Hematopoietic multipotent progenitor cell treated with erythropoietin and hydrocortisone succinate and interleukin-3 and kit ligand, for 4 days (in vitro differentiated cells): ENCODE measurements at regions not wholly inside any gene's neighbourhood (a gene's known extent, or its start where the extent isn't known, plus 50 kb on each side); places are given as distances from the start of the nearest gene placed in this dataset.
"Not testable (repeated sequence)": the region's sequence is repeated elsewhere in the genome, so short reads cannot be mapped to it uniquely, and the experiment has no call there.

Experiments used
- DNase-seq: peaks from one replicate; pipeline ENCODE4 v3.0.0-alpha.2; 2015

DNA sequence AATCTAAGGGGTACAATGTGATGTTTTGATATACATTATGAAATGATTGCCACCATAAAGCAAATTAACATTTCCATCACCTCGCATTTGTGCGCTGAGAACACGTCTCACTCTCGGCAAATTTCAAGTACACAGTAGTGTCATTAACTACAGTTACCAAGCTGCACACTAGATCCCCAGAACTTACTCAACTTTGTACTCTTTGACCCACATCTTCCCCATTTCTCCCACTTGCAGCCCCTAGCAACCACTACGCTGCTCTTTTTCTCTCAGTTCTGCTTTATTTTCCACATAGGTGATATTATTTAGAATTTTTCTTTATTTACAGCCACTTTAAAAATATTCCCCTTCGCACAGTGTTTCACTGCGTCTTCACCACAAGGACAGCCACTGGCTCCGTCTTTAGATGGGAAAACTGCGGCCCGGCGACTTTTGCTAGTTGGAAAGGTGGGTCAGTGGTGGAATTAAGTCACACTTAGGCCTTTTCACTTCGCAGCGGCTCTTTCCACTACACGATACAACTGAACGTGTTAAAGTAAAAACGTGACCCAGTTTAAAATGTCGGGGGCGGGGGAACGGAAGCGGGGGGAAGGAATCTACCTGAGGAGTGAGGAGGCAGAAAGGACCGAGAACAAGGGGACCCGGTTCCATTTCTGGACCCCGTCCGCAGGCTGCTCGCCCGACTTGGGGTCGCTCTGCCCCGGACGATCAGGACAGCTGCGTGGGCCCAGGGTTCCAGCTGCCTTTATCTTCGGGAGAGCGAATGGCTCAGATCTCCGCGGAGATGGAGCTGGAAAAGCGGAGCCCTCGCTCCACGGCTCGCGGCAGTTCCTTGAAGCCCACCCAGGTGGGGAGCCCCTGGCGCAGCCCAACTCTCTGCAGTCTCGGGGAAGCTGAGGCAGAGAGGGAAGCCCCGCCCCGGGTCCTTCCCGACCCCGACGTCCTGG, 486.1 kb downstream of the UQCRFS1 start:
- peak; percentile 8 for DNase-seq

DNA sequence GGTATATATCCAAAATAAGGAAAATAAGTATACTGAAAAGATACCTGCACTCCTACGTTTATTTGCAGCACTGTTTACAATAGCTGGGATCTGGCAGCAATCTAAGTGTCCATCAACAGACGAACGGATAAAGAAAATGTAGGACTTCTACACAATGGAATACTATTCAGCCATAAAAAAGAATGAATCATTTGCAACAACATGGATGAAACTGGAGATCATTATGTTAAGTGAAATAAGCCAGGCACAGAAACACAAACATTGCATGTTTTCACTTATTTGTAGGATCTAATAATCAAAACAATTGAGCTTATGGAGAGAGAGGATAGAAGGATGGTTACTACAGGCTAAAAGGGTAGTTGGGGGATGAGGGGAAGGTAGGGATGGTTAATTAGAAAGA, 494.0 kb downstream of the UQCRFS1 start:
- no peak for DNase-seq

DNA sequence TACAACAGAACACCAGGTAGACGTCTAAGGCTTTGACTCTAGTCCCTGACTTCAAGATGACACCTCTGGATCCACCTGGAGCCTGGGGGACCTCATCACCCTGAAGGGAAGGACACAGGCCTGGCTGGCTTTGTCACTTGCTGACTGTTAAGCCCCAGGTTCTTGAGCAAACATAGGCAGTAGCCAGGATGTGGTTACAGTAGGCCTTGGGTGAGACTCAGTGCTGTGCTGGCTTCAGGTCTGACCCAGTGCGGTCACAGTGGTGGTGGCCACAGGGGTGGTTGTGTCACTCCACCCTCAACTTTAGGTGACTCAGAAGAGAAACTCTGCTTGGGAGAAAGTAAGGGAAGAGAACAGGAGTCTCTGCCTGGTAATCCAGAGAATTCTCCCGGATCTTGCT, 497.8 kb downstream of the UQCRFS1 start:
- DNase-seq, result no peak

DNA sequence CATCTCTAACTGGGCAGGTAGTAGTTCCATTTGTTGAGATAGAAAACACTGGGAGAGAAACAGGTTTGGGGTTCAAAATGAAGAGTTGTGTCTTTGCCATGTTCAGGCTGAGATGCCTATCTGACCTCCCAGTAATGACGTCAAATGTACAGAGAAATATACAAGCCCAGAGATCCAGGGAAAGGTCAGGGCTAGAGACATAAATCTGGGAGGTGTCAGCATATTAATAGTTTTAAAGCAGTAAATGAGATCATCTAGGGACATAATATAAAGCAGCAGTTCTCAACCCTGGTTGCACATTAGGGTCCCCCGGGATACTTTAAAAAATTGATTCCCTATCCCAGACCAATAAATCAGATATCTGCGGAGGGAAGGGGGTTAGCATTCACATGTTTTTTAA, 501.5 kb downstream of the UQCRFS1 start:
- DNase-seq, result no peak

DNA sequence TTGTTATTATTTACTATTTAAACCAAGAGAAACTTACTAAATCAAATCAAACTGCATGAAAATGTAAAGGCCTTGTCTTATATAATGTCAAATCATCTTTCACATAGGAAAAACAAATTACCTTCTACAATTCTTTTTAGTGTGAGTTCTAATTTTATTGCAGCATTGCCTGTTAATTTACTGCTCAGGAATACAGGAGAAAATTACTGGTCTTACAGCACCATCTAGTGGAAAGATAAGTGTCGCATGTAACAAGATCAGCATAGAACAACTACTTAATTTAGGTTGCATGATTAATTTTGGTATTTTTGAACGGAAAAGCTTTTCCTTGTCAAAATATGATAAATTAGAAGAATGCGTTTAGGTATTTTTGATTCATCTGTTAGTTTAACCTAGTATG, 502.7 kb downstream of the UQCRFS1 start:
- DNase-seq, result peak; percentile 81

DNA sequence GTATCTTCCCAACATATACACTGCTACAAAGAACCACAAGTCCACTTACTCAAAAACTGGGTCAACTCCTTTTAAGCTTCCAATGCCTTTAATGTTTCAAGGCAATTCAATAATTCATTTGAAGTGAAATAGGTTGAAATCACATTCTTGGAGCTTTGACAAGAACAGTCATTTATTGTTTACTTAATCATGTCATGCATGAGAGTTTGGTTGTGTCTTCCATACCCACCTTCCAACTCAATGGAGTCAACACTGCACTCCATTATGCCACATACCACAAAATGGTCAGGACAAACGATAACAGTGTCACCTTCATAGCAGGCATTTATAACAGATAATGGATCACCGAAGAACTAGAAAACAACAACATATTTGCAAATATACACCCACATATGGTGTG, 506.3 kb downstream of the UQCRFS1 start:
- no peak for DNase-seq

DNA sequence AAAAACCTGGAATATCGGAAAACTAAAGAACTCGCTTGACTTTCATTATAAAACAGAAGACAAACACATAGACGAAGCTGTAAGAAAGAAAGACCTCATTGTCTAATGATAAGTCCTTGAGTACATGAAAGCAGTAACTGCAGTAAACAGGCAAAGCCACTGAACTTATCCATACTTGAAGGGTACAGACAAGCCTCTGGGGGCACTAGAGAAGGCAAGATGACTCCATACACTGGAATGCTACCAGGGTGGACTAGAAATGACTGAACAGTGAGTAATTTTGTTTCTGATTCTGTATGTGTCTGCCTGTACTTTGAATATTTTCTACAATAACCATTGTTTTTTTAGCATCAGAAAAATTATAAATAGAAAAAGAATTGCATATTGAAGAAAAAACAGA, 507.9 kb downstream of the UQCRFS1 start:
- peak; percentile 15 for DNase-seq

DNA sequence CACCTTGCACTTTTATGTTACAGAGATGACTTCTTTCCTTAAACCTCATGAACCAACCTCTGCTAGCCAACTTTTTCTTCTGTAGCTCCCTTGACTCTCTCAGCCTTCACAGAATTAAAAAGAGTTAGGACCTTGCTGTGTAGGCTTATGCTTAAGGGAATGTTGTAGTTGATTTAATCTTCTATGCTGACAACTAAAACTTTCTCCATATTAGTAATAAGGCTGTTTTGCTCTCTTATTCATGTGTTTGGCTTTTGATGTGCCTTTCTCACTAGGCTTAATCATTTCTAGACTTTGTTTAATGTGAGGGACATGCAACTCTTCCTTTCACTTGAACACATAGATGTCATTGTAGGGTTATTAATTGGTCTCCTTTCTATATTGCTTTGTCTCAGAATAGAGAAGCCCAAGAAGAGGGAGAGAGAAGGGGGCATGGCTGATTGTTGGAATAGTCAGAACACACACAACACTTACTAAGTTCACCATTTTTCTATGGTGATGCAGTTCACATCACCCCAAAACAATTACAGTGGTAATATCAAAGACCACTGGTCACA, 509.5 kb downstream of the UQCRFS1 start:
- DNase-seq, result no peak

DNA sequence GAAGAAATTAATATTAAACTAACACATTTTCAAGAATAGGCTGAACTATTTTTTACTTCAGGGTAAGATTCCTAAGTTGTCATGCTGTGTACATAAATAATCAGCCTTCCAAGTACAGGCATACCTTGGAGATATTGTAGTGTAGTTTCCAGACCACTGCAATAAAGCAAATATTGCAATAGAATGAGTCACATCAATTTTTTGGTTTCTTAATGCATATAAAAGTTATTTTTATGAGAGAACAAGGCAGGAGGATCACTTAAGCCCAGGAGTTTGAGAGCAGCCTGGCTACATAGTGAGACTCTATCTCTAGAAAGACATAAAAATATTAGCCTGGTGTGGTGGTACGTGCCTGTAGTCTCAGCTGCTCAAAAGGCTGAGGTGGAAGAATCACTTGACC, 511.5 kb downstream of the UQCRFS1 start:
- no peak for DNase-seq

DNA sequence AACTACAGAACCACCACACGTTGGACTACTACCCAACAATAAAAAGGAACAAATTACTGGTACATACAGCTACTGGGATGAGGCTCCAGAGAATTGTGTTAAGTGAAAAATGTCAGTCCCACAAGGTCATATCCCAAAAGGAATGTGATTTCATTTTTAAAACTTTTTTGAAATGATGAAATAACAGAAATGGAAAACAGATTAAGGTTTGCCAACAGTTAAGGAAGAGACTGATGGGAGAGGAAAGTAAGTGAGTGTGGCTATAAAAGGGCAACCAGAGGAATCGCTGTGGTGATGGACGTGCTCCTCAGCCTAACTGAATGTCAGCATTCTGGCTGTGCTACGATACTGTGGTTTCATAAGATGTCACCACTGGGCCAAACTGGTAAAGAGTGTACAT, 512.8 kb downstream of the UQCRFS1 start:
- no peak for DNase-seq

DNA sequence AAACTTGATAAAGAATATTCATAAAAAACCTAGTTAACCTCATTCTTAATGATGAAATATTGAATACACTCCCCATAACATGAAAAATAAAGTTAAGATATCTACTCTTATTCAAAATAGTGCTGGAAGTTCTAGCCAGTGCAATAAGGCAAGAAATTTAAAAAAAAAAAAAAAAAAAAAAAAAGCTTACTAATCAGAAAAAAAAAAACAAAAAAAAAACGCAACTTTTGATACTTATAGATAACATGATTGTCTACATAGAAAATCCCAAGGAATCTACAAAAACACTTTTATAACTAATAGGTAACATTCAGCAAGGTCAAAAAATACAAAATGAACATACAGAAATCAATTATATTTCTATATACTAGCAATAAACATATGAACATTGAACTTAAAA, 515.6 kb downstream of the UQCRFS1 start:
- DNase-seq, result no peak

DNA sequence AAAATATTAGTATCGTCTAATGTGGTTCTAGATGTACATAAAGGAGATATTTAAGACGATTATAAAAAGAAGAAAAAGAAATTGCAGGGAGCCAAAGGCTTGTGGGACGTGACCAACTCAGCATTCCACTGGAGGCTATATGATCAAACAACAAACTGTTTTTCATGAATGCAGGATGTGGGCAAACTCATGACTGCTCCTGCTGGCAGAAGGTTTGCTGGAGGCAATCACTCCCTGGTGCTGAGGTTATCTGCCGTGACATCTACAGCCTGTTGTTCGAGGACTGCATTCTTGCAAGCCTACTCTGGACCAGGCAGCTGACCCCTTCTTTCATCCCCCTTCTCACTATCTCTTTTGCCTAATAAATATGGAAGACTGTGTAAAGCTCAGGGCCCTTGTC, 518.1 kb downstream of the UQCRFS1 start:
- DNase-seq, result no peak

DNA sequence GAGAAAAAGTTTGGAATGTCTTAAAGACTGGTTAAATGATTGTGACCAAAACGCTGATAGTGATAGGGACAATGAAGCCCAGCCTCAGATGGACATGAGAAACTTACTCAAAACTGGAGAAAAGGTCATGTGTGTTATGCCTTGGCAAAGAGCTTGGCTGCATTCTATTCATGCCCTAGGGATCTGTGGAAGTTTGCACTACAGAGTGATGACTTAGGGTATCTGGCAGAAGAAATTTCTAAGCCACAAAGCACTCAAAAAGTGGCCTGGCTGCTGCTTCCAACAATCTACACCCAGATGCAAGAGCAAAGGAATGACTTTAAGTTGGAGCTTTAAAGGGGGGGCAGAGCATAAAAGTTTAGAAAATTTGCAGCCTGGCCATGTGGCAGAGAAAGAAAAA, 521.3 kb downstream of the UQCRFS1 start:
- DNase-seq, result no peak

DNA sequence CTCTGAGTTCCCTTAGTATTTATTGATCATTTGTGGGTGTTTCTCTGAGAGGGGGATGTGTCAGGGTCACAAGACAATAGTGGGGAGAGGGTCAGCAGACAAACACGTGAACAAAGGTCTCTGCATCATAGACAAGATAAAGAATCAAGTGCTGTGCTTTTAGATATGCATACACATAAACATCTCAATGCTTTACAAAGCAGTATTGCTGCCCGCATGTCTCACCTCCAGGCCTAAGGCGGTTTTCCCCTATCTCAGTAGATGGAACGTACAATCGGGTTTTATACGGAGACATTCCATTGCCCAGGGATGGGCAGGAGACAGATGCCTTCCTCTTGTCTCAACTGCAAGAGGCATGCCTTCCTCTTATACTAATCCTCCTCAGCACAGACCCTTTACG, 523.5 kb downstream of the UQCRFS1 start:
- DNase-seq, result not testable (repeated sequence)

DNA sequence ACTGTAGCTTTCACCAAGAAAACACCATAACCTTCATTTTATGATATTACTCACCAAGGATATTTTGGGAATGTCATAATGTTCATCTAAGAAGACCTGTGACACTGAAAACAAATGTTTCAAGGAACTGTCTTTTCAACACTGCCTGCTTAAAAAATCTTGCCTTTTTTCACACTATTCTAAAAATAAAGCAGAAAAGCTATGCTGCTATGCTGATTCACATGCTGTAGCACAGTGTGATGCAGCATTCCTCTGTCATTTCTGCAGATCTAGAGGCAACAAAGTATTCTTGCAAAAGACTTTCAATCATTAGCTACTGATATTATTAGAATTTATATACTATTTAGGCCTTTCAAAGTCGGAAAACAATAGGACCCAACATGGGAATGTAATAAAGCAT, 525.7 kb downstream of the UQCRFS1 start:
- DNase-seq, result no peak

DNA sequence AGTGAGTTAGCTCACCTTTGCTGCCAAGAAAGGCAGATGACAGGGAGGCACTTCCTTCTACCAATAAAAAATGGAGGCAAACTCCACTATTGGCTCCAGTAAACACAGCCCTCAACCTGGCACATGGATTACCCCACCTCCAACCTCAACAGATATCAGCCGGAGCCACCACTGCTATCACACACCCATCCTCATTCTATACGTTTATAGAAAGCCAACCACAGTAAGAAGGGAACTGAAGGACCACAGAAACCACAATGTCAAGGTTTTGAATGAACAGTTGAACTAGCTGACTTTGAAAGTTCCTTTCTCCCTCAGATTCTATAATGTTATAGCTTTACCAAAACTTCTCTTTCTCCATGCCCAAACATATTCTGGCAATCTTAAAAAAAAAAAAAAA, 526.2 kb downstream of the UQCRFS1 start:
- peak; percentile 60 for DNase-seq

DNA sequence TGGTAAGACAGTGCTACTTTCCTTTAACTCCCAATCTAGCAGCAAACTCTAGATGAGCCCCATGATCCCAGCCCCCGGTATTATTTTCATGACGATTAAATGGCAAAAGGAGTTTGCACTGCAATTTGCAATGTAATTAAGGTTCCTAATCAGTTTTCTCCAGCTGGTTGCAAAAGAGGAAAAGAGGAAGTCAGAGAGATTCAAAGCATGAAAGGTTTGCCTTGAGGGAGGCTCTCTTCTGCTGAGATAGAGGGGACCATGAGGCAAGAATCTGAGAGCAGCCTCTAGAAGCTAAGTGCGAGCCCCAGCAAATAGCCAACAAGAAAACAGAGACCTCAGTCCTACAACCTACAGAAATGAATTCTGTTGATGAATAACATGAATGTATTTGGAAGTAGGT, 527.1 kb downstream of the UQCRFS1 start:
- DNase-seq, result peak; percentile 13

DNA sequence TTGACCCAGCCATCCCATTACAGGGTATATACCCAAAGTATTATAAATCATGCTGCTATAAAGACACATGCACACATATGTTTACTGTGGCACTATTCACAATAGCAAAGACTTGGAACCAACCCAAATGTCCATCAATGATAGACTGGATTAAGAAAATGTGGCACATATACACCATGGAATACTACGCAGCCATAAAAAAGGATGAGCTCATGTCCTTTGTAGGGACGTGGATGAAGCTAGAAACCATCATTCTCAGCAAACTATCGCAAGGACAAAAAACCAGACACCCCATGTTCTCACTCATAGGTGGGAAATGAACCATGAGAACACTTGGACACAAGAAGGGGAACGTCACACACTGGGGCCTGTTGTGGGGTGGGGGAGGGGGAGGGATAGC, 527.9 kb downstream of the UQCRFS1 start:
- DNase-seq, result not testable (repeated sequence)

DNA sequence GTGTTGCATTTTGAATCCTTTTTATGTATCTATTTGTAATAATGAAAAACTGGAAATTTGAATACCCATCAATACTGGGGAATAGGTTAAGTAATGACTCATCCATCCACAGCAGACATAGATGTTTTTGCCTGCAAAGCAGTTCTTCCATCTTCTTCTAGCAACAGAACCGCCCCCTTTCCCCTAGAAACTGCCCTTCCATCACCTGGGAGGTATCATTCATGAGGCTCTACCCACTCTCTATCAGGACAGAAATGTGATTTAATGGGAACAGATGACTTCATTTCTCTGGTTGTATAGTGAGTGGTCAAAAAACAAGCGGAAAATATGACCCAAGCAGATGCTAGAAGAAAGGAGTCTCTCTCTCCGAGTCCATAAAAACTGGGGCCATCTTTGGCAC, 532.8 kb downstream of the UQCRFS1 start:
- DNase-seq, result no peak

DNA sequence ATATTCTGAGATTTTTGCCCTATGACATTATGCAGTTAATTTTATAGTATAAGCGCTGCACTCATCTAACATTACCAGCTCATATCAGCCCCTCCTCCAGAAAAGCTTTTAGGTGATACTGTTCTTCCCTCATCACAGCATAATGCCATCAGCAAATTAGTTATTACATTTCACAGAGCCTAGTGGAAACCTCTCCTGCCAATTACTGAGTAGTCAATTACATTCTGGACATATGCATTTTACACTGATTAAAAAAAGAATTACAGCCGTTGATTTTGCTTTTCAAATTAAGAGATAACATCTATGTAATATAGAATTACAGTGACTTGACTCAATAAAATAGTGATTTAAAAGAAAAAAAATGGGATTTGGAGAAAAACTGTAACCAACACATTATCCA, 542.1 kb downstream of the UQCRFS1 start:
- no peak for DNase-seq

DNA sequence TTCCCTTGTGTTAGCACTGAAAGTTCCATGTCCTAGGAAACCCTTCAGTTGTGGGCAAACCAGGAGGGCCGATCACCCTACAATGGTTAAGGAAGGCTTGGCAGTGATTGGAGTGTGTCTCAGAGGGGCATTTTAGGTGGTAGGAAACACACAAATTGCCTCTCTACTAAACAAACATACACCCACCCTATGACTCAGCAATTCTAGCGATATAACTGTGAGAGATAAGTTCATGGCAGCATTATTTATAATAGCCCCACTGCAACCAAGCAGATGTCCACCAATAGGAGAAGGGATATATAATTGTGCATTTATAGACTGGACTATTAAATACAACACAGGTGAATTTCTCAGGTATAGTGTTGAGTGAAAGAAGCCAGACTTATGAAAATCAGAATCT, 543.1 kb downstream of the UQCRFS1 start:
- no peak for DNase-seq

DNA sequence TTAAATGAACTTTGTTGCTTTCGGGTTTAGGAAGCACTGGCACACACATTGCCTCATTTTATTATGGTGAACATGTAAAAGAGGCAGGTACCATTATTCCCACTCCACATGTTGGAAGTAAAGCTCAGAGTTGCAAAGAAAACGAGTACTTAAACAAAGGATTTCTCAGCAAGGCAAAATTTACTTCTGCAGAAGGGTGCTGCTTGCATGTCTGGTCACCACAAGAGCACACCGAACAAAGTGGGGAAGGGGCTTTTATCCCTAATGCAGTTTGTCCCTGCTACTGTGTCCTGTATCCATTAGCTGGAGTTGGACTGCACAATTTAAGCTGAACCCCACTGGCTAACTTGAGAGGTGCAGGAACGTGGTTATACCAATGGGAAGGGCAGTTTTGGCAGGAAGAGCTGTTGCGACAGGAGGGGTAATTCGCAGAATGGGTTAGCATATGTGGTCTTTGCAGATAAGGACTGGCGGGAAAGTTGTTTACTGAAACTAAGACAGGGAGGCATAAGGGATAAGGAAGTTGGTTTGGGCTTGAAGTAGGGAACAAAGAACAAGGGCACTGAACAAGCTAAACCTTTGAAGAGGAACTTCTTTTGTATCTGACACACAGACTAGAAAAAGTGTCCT, 545.5 kb downstream of the UQCRFS1 start:
- no peak for DNase-seq

DNA sequence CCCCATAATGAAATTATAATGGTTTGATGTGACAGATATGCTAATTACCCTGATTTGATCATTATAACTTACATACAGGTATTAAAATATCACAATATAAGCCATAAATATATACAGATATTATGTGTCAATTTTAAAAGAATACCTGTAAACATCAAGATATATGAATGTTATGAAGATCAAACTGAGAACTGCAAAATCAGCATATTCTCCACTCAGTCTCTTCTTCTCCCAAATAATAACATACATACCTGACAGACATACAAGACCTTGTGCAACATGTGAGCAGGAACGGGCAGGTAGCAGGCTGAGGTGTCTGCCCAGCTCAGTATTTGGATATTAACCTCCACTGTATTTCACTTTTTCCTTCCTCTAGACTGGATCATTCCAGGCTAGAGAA, 547.2 kb downstream of the UQCRFS1 start:
- DNase-seq, result no peak

DNA sequence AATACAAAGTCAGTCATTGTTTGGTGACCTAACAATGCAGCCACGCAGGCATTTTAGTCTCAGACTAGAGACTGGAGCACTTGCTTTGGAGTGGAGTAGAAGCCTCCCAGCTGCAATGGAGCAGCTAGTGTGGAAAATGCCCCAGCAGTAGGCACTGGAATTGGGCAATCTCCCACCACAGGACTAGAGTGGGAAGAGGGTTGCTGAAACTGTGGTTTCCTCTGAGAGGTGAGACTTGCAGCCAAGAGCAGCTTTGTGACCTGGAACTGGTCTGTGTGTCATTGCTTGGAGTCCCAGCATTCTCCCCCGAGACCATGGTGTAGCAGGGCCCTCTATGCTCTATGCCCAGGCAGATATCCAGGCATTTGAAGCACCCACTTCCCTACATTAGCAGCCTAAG, 556.3 kb downstream of the UQCRFS1 start:
- DNase-seq, result no peak
